Panc1 (cell line): ENCODE measurements at regions not wholly inside any gene's neighbourhood (a gene's known extent, or its start where the extent isn't known, plus 50 kb on each side); places are given as distances from the start of the nearest gene placed in this dataset.

Source experiments
- POLR2AphosphoS5 ChIP-seq: IDR thresholded peaks from 2 replicates; pipeline ENCODE4 v1.6.1; 2012; ENCODE audit warnings: mild to moderate bottlenecking, low read depth, low read length, moderate library complexity
- SIN3A ChIP-seq: IDR thresholded peaks from 2 replicates; pipeline ENCODE4 v1.6.1; 2012; ENCODE audit warnings: low read depth, mild to moderate bottlenecking, low read length, moderate library complexity, borderline replicate concordance; ENCODE audit not compliant: insufficient read depth
- TF ChIP-seq, protein P1 (sequence below): fragments of 450-650 bp; IDR thresholded peaks from 2 replicates; pipeline ENCODE4 v1.5.1; 2017; ENCODE audit warnings: mild to moderate bottlenecking
- TF ChIP-seq, protein P2 (sequence below), 2 experiments: IDR thresholded peaks; 2 replicates each; pipeline ENCODE4 v1.6.1; 2011 to 2012; ENCODE audit warnings: low read depth in 2 of 2, control low read depth in 1 of 2, low read length in 1 of 2, mild to moderate bottlenecking in 1 of 2, moderate library complexity in 1 of 2; ENCODE audit not compliant: insufficient read depth in 1 of 2

DNA sequence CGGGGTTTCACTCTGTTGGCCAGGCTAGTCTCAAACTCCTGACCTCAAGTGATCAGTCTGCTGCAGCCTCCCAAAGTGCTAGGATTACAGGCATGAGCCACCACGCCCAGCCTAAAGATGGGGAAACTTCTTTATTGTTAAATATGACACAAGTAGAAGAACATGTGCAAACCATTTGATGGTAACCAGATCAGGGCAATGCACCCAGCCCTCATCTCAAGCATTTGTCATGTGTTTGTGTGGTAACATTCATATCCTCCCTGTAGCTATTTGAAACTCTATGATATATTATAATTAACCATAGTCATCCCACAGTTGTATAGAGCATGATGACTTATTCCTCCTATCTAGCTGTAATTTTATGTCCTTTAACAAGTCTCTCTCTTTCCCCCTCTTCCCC, 119.5 kb upstream of the TMPRSS2 start:
- TF ChIP-seq POLR2AphosphoS5 (no peak), SIN3A (no peak)
- TF ChIP-seq, protein P1, sequence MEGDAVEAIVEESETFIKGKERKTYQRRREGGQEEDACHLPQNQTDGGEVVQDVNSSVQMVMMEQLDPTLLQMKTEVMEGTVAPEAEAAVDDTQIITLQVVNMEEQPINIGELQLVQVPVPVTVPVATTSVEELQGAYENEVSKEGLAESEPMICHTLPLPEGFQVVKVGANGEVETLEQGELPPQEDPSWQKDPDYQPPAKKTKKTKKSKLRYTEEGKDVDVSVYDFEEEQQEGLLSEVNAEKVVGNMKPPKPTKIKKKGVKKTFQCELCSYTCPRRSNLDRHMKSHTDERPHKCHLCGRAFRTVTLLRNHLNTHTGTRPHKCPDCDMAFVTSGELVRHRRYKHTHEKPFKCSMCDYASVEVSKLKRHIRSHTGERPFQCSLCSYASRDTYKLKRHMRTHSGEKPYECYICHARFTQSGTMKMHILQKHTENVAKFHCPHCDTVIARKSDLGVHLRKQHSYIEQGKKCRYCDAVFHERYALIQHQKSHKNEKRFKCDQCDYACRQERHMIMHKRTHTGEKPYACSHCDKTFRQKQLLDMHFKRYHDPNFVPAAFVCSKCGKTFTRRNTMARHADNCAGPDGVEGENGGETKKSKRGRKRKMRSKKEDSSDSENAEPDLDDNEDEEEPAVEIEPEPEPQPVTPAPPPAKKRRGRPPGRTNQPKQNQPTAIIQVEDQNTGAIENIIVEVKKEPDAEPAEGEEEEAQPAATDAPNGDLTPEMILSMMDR, result no peak
- TF ChIP-seq, protein P2, sequence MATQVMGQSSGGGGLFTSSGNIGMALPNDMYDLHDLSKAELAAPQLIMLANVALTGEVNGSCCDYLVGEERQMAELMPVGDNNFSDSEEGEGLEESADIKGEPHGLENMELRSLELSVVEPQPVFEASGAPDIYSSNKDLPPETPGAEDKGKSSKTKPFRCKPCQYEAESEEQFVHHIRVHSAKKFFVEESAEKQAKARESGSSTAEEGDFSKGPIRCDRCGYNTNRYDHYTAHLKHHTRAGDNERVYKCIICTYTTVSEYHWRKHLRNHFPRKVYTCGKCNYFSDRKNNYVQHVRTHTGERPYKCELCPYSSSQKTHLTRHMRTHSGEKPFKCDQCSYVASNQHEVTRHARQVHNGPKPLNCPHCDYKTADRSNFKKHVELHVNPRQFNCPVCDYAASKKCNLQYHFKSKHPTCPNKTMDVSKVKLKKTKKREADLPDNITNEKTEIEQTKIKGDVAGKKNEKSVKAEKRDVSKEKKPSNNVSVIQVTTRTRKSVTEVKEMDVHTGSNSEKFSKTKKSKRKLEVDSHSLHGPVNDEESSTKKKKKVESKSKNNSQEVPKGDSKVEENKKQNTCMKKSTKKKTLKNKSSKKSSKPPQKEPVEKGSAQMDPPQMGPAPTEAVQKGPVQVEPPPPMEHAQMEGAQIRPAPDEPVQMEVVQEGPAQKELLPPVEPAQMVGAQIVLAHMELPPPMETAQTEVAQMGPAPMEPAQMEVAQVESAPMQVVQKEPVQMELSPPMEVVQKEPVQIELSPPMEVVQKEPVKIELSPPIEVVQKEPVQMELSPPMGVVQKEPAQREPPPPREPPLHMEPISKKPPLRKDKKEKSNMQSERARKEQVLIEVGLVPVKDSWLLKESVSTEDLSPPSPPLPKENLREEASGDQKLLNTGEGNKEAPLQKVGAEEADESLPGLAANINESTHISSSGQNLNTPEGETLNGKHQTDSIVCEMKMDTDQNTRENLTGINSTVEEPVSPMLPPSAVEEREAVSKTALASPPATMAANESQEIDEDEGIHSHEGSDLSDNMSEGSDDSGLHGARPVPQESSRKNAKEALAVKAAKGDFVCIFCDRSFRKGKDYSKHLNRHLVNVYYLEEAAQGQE (IDR thresholded peaks at IDR 0.05; ENCODE audit: insufficient read depth in 1 of 2, low read depth in 2 of 2, low read length in 1 of 2), result no peak
